Astrocyte of the spinal cord (primary cell): ENCODE measurements at regions not wholly inside any gene's neighbourhood (a gene's known extent, or its start where the extent isn't known, plus 50 kb on each side); places are given as distances from the start of the nearest gene placed in this dataset.
"Not testable (repeated sequence)": the region's sequence is repeated elsewhere in the genome, so short reads cannot be mapped to it uniquely, and the experiment has no call there.

ENCODE experiments used
- DNase-seq: peaks from one replicate; pipeline ENCODE4 v3.0.0; 2011; ENCODE audit warnings: low read depth, low spot score
- H3K4me3 ChIP-seq: 2 replicates; pipeline ENCODE4 v1.5.1; 2011; ENCODE audit warnings: low read depth, mild to moderate bottlenecking, low read length, moderate library complexity
- in situ Hi-C: cut with HindIII; loops from 2 replicates; pipeline ENCODE4 v1.10.0; 2017; ENCODE audit warnings: low sequenced_read_pairs

GRCh38 chr6:58003417-58004167 is 686.2 kb downstream of the PRIM2 start:
- DNase-seq, in situ Hi-C loops, H3K4me3 ChIP-seq: not testable (repeated sequence)

- H3K4me3 ChIP-seq, DNase-seq, in situ Hi-C loops: not testable (repeated sequence)
Measured at GRCh38 chr6:58007334-58008000, 690.0 kb downstream of the PRIM2 start.

- H3K4me3 ChIP-seq, in situ Hi-C loops, DNase-seq: not testable (repeated sequence)
Measured at GRCh38 chr6:58008001-58008335, 690.5 kb downstream of the PRIM2 start.

GRCh38 chr6:58011954-58012600 is 694.6 kb downstream of the PRIM2 start:
- H3K4me3 ChIP-seq, in situ Hi-C loops, DNase-seq: not testable (repeated sequence)

GRCh38 chr6:58016614-58017013 is 699.2 kb downstream of the PRIM2 start:
- in situ Hi-C loops, H3K4me3 ChIP-seq: not testable (repeated sequence)

GRCh38 chr6:58028188-58028587 is 710.8 kb downstream of the PRIM2 start:
- H3K4me3 ChIP-seq, in situ Hi-C loops, DNase-seq: not testable (repeated sequence)

More at GRCh38 chr6:58016614-58017013, 699.2 kb downstream of the PRIM2 start:
- not testable (repeated sequence) for DNase-seq

GRCh38 chr6:58038213-58038612 is 720.8 kb downstream of the PRIM2 start:
- DNase-seq, H3K4me3 ChIP-seq, in situ Hi-C loops: not testable (repeated sequence)

GRCh38 chr6:58046584-58046983 is 729.2 kb downstream of the PRIM2 start:
- DNase-seq, in situ Hi-C loops, H3K4me3 ChIP-seq: not testable (repeated sequence)

GRCh38 chr6:58047389-58047788 is 730.0 kb downstream of the PRIM2 start:
- DNase-seq, in situ Hi-C loops, H3K4me3 ChIP-seq: not testable (repeated sequence)

- in situ Hi-C loops, DNase-seq, H3K4me3 ChIP-seq: not testable (repeated sequence)
Measured at GRCh38 chr6:58047865-58048264, 730.4 kb downstream of the PRIM2 start.

- in situ Hi-C loops, DNase-seq, H3K4me3 ChIP-seq: not testable (repeated sequence)
Measured at GRCh38 chr6:58055465-58056176, 738.2 kb downstream of the PRIM2 start.

- DNase-seq, in situ Hi-C loops, H3K4me3 ChIP-seq: not testable (repeated sequence)
Measured at GRCh38 chr6:58059701-58060100, 742.3 kb downstream of the PRIM2 start.

GRCh38 chr6:58063542-58063941 is 746.1 kb downstream of the PRIM2 start:
- H3K4me3 ChIP-seq, in situ Hi-C loops, DNase-seq: not testable (repeated sequence)

GRCh38 chr6:58067867-58068548 is 750.6 kb downstream of the PRIM2 start:
- in situ Hi-C loops, H3K4me3 ChIP-seq, DNase-seq: not testable (repeated sequence)
